NCI-H82 treated with DMSO at 0.1 percent for 48 hours (cell line): ENCODE measurements at regions not wholly inside any gene's neighbourhood (a gene's known extent, or its start where the extent isn't known, plus 50 kb on each side); places are given as distances from the start of the nearest gene placed in this dataset.

Source experiments
- DNase-seq: peaks from one replicate; lab custom pipeline; 2025; ENCODE audit not compliant: unreplicated experiment; lab: John Stamatoyannopoulos, UW

DNA sequence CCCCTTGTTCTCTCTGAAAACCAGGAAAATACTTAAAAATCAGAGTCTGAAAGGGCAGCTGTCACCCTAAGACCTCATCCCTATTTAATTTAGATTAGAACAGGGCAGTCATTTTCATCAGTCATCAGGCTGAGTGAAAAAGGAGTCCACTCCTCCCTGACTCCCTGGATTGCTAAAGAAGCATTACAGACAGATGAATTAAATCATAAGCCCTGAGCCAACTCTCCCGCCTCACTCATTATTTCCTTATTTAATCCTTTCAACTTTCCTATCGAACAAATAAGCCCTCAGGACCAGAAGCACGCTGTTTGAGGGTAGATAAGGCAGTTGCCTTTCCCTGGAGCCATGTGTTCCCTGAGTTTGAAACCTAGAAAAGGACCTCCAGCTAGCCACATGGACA, 201.9 kb upstream of the ANKRD55 start:
- DNase-seq: no peak

DNA sequence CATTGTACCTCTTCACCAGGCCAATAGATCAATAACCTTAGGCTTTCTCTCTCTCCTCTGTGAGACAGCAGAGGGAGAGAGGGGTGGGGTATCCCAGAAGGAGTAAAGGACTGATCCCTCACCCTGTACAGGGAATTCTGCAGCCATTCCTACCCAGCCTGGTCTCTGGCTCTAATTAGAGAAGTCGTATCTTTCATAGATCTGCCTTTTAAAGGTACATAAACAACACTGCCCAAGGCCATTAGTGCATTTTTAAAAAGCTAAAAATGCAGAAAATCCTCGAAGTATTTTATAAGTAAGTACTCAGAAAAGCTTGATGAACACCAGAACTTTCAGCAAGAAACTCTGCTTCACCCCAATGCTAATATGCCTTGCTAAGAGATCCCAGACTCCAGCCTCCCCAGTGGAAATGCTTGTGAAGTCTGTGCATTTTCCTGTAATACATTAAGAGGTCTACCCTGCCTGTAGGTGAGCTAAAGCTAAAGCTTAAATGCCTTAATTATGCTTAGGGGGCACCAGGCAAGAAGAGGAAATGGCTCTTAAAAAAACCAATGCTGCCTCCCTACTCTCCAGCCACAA, 200.0 kb upstream of the ANKRD55 start:
- DNase-seq: no peak

DNA sequence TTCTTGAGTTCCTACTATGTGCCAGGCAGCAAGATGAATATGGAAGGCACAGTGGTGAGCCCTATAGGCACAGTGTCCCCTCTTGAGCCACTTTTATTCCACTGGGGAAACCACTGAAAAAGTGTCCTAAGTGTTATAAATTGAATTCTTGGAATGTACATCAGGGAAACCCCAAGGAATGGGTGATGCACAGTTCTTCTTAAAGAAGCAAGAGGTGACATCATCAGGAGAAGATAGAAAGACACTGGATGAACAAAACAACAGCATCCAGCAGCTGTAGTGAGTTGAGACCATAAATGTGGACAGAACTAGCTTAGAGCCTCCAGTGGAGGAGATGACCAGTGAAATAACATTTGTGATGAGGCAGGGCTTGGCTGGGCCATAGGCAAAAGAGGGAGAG, 199.2 kb upstream of the ANKRD55 start:
- DNase-seq: no peak

DNA sequence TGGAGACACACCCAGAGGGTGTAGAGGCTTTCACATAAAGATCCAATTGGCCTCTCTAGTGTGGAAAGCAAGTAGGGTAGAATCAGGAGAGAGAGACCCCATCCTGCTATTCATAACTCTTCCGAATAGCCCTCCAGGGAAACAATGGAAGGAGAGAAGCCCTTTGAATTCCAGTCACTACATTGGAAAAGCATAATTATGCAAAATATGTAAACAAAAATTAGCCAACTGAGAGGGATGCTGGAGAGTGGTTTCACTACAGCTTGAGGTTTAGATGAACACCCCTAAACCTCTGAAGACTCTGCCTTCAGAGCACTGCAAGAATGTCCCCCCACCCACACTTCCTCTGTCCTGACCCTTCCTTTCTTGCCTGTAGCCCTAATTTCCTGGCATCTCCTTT, 197.3 kb upstream of the ANKRD55 start:
- no peak for DNase-seq

DNA sequence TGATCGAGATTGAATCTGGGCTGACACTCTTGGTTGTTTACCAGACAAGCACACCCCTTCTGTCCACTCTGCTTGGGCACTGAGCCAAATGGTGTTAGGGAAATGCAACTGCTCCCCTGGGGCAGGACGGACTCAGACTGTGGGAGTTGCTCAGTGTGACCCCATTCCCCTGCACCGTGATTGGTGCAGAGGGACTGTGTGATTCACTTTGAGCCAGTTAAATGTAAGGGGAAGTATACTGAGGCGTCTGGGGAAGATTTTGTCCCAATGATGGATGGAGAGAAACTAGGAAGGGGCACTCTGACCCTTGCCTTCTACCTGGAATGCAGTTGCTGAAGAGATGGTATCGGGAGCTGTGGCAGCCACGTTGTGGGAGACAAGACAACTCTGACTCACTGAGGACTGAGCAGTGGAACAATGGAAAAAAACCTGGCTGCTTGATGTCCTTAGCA, 196.0 kb upstream of the ANKRD55 start:
- DNase-seq: peak; percentile 6

DNA sequence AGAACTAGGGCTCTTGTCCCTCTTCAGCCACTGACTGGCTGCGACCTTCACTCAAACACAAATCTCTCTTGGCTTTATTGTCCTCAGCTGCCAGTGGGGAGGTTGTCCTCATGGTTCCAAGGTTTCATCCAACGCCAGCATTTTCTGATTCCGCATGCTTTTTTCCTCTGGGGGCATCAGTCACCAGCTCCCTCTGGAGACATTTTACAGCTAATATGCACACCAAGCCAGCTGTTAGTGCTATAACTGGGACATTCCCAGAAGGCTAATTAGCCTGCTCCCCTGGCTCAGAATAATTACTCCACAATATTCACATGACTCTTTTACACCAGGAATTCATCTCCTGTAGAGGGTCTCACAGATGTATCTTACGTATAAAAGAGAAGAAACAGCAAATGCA, 193.6 kb upstream of the ANKRD55 start:
- no peak for DNase-seq

DNA sequence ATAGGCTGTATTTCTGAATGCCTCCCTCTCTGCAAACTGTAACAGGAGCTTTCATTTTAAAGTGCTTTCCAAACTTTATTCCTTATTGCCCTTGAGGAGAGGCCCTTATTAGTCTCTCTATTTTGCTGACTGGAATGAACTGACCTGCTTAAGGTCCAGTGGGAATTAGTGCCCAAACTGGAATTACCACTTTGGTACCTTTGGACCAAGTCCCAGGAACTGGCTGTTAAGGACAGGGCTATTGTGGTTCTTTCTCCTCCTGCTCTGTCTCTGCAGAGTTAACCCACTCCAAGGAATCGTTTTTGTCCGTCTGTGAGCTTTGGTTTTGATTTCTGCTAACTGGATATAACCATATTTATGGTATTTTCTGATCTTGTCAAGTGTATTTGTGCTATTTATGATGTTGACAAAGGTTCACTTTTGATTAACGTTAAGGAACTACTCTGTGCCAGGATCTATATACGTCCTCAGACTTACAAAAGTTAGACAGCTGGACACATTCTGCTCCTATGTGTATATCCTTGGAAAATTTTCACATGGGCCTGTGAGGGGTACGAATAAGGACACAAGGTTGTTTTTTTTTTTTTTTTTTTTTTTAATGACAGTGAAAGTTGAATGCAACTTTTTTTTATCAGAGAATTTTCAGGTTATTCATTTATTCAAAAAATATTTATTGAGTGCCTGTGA, 189.1 kb upstream of the ANKRD55 start:
- no peak for DNase-seq

DNA sequence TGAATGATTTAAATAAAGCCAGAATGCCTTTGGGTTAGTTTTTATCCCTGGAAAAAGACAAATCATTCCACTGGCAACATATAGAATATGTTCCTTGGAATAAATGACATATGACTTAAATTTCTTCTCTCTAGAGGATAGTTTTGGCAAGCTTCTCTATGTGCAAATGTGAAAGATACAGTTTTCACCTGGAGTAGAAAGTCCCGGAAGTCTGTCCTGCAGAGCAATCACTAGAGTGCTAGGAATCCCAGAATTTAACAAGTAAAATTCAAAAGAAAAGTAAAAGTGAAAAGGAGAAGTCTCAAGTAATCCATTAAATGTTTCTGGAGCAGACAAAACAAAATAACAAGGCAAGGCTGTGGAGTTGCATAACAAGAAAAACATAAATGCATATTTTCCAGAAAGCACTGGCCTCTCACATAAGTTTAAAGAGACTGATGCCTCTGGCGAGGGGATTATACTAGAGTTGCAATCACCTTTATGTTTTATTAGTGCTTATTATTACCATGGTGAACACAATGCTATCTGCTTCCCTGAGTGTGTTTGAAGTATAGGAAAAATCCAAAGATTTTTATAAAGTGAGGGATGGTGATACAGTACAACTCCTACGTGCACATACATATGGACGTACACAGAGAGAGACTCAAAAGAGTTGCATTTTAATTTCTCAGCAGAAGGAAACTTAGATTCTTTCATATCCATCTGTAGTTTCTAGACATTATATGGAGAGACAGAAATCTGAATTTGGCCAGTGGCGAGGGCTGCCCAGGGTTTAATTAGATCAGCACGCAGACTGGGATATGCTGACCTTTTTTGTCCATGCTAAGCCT, 188.3 kb upstream of the ANKRD55 start:
- no peak for DNase-seq

DNA sequence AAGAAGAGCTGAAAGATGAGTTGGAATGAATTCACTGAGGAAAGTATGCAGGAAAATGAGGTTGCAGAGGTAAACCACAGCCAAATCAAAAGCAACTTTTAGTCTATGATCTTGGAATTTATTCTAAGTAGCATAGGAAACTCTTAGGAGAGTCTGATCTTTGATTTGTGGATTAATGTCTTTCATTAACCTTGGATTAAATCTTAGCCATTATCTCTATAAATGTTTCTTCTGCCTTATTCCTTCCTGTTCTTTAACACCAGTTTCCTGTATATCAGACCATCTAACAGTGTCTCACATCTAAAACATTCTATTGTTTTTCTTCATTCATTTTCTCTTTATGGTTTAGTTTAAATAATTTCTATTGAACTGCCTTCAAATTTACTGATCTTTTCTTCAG, 187.2 kb upstream of the ANKRD55 start:
- DNase-seq: no peak

DNA sequence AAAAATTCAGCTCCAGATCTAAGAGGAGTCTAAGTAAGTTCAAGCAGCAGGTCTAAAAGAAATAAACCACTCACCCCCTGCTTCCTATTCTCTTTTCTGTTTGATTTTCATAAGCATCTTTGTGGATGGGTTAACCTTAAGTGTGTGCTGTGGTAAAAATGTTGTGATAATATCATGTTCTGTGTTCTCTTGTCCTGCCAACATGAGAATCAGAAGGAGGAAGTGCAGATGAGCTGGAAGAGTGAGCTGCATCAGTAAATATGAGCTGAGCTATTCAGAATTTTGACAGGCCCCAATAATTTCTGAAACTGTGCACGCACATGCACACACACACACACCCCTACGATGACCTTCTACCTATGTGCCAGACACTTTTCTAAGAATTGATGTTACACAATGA, 186.5 kb upstream of the ANKRD55 start:
- DNase-seq: no peak

DNA sequence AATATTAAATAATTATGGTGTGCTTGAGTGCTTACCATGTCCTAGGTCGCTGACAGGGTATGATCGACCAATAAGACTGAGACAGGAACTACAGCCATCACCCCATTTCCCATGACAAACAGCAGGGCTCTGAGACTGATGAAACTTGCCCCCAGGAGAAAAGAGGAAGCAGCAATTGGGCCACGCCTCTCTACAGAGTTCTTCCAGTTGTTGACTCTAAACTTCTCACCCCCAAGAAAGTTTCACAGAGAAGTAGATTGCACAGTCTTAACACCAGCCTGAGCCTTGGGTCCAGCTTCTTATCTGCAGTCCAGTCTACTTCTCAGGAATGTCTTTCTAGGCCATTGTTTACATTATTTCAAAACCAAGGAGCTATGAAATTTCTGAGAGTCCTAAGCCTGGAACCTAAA, 182.2 kb upstream of the ANKRD55 start:
- no peak for DNase-seq

DNA sequence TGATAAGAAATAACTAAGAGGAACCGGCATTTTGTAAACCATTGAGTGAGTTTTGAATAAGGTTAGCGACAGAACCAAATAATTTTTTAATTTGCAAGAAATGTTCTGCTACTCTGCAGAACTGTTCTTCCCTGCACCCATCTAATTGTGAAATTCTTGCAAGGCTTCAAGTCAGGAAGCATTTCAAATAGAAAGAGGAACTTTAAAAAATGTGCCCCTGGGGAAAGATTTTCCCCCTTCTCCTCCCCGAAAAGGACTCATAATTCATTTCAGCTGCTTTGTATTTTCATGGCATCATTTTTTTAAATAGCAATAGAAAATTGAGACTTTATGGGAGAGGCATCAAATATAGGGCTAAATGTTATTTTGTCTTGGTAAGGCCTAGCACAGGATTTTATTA, 180.9 kb upstream of the ANKRD55 start:
- DNase-seq: no peak

DNA sequence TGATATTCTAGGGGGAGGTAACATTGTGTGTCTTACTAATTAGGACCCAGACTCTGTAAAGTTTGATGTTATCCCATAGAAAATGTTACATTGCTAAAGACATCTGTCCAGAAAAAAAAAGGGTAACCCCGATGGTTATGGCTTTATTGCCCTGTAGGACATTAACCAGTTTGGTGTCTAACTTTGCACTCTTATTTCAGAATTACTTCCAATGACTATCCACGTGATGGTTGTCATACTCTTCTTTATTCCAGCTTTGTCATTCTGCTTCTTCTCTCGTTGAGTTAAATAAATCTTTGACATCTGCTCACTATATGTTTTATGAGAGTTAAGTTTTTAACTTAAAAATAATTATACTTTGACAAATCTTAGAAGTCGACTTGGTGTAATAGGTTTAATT, 180.4 kb upstream of the ANKRD55 start:
- no peak for DNase-seq

DNA sequence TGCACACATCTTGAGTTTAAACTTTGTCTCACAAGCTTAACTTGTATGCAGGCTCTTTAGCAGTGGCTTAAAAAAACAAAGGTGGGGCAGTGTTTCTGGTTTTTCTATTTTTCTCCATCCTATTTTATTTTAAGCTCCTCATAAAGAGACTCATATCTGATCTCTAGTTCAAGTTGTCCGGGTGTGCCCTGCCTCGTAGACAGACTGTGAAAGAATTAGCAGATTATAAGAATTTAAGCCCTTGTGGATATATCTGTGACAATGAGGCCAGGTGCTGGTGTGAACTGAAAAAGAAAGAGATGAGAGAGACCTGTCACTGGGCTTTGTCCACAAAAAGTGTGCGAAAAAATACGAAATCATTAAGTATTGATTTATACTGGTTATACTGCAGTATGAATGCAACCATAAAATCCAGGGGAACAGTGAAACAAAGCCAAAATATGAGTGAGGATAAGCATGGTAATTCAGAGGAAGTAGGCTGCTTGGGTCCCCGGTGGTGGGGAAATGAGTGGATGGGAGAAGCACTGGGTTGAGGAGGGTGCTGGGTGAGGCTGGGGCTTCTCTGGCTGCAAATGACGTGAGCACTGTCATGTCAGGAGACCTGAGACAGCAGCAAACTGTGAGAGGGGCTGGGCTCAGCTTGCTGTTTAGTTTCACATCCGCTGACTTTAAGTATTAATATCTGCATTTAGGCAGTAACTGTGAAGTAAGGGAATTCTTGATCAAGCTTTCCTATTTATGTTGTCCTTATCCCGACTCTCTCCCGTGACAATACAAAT, 179.7 kb upstream of the ANKRD55 start:
- DNase-seq: peak; percentile 74

DNA sequence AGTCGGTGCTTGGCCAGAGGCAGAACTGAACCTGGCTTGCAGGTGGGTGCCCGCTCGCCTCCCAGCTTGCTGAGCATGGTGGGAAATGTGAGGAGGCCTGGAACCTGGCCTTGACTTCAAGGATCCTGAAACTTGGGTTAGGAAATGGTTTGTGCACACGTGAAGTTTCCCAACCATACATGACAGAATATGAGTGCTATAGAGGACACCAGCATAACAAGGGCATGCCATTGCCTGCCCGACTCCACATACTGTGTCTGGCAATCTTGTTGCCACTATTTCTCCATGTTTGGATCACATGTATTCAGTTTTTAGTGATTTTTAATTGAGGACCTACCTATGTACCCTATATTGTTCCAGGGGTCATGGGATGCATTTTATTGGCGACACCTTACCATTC, 177.6 kb upstream of the ANKRD55 start:
- DNase-seq: no peak

DNA sequence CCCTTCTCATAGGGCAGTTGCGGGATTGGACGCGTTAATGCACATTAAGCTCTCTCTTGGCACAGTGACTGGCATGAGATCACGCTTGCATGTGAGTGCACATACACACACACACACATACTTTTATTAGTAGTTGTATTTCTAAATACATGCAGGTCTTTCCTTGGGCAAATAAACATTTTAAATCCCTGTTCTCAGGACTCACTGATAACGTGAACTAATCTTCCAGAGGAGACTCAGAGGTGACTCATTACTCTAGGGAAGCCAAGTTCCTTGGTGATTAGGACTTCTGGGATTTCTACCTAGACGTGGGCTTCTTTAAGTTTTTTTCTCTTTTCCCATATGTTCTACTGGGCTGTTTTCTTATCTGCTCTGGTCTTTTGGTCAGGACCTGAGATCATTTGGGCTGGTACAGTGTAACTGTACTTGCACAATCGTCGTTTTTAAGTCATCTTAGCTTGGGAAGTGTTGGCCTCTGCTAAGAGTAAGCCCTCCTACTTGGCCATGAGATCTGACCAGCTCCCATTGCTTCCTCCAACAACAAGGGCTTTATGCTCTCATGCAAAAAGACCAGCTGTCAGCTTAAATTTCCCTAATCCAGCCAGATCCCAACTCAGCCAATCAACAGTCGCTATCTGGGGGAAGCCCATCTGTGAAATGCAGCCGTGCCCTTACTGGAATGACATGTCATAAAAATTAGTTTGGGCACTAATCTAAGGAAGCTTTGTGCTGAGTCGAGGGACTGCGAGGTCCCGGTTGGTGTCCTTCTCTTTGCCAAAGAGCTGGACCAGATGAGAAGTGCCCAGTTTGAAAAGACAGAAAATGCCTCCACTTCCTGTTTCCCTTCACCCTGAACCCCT, 176.4 kb upstream of the ANKRD55 start:
- peak; percentile 97 for DNase-seq

DNA sequence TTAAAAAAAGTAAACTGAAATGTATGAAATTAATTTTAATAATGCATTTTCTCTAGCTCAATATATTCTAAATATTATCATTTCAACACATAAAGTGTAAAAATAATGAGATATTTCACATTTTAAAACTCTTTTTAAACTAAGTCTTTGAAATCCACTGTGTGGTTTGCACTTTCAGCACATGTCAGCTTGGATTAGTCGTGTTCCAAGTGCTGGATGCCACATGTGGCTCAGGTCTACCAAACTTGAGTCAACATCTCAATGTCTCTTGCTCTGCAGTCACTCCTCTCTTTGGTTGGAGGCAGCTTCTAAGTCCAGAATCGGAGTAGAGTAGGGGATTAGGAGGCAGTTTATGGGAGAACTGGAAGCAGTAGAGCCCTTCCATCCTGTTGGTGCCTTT, 173.7 kb upstream of the ANKRD55 start:
- DNase-seq: no peak

DNA sequence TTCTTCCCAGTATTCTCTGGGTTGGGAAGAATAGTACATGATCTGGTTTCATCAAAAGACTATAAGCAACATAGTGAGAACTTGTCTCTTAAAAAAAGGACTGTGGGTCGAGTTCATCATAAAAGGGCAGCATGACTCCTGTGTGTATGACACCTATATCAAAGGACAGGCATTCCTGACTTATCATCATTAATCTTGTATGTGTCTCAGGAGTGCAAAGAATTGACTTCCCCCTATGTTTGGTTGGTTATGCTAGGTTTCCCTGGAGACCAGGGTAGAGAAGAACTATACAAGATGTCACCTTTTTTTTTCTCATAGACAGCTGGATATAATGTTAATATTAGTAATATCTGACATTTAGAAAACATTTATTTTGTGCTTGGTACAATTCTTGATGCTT, 173.1 kb upstream of the ANKRD55 start:
- no peak for DNase-seq

DNA sequence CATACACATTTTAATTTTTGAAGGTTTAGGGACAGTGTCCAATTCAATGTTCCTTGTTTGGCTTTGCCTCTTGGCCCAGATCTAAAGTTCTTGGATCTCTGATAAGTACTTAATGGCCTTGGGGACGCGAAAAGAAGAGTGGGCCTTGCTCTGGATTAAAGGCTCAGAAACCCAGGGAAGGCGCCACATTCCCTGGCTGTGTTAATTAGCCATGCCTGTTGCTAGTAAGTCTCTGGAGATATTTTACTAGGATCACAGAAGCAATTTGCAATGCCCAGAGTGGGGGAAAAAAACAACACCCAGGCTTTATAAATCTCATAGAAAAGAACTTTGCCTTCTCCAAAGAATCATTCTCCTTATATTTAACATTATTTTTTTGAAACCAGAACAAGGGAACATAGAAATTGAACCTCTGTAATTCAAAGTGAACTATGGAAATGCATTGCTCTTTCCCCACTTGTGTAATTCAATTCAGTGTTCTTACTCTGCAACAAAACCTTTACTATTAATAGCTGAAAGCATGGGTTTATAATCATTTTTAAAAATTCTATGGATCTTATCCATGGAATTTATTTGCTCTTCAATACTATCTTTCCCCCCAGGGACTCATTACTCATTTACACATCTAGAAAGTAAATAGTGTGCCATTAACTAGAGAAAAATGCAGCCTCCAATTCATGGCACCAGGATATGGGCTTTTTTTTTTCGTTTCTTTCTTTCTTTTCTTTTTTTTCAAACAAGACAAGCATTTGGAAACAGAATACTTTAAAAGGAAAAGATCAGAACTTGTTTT, 172.2 kb upstream of the ANKRD55 start:
- peak; percentile 91 for DNase-seq
